ENCODE measurements at regions not wholly inside any gene's neighbourhood (a gene's known extent, or its start where the extent isn't known, plus 50 kb on each side); places are given as distances from the start of the nearest gene placed in this dataset.

- TF ChIP-seq CTCF (IDR thresholded peaks at IDR 0.05; ENCODE audit: low read depth, low read length, poor library complexity, severe bottlenecking) (no peak), EZH2phosphoT487 (IDR thresholded peaks at IDR 0.05; ENCODE audit: borderline replicate concordance, low read length) (no peak)
Measured at GRCh38 chr10:118473305-118473960, 122.0 kb downstream of the PRLHR start.
